ENCODE measurements at regions not wholly inside any gene's neighbourhood (a gene's known extent, or its start where the extent isn't known, plus 50 kb on each side); places are given as distances from the start of the nearest gene placed in this dataset.
"Not testable (repeated sequence)": the region's sequence is repeated elsewhere in the genome, so short reads cannot be mapped to it uniquely, and the experiment has no call there.

- not testable (repeated sequence) for TF ChIP-seq CTCF (conservative IDR thresholded peaks at IDR 0.05; ENCODE audit: low read length); EZH2phosphoT487 (IDR thresholded peaks at IDR 0.05; ENCODE audit: borderline replicate concordance, low read depth, low read length)
Measured at GRCh38 chr9:119672763-119673162, 303.5 kb upstream of the BRINP1 start.

Measured in OCI-LY7 (cell line).